Adipocyte (in vitro differentiated cells): ENCODE measurements at regions not wholly inside any gene's neighbourhood (a gene's known extent, or its start where the extent isn't known, plus 50 kb on each side); places are given as distances from the start of the nearest gene placed in this dataset.

ENCODE experiments used
- DNase-seq: peaks from one replicate; pipeline ENCODE4 v3.0.0-alpha.2; 2015; ENCODE audit warnings: low read depth
- H3K27me3 ChIP-seq: replicated peaks from 2 replicates; pipeline ENCODE4 v1.7.0; 2013; ENCODE audit warnings: mild to moderate bottlenecking, low read length, moderate library complexity; ENCODE audit not compliant: control insufficient read depth, insufficient read depth
- H3K36me3 ChIP-seq: 2 replicates; pipeline ENCODE4 v1.7.0; 2013; ENCODE audit warnings: low read length, mild to moderate bottlenecking, moderate library complexity; ENCODE audit not compliant: control insufficient read depth, insufficient read depth, severe bottlenecking
- H3K4me1 ChIP-seq: 2 replicates; pipeline ENCODE4 v1.7.0; 2013; ENCODE audit warnings: mild to moderate bottlenecking, low read length, moderate library complexity; ENCODE audit not compliant: control insufficient read depth, insufficient read depth
- H3K4me3 ChIP-seq: 2 replicates; pipeline ENCODE4 v1.7.0; 2013; ENCODE audit warnings: mild to moderate bottlenecking, low read length, moderate library complexity
- H3K9ac ChIP-seq: 2 replicates; pipeline ENCODE4 v1.7.0; 2013; ENCODE audit warnings: mild to moderate bottlenecking, low read length, moderate library complexity
- H3K9me3 ChIP-seq: 2 replicates; pipeline ENCODE4 v1.7.0; 2013; ENCODE audit warnings: mild to moderate bottlenecking, low read length, moderate library complexity; ENCODE audit not compliant: control insufficient read depth

DNA sequence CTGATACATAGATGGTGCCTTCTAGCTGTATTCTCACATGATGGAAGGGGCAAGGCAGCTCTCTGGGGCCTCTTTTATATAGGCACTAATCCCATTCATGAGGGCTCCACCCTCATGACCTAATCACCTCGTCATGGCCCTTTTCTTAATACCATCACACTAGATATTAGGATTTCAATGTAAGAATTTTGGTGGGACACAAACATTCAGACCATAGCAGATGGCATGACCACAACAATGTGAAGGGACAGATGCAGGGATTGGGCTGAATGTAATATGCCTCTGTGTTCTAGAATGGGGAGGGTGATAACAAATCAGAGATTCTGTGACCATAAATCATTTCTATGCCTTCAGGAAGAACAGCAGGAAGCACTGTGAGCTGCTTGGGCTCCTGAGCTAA is 145.8 kb downstream of the LCA5 start:
- DNase-seq = no peak
- Histone ChIP-seq H3K4me1 (no peaks in the 10 kb centered on the region), H3K36me3 (no peaks in the 10 kb centered on the region), H3K27me3 (no peaks in the 10 kb centered on the region), H3K9me3 (no peaks in the 10 kb centered on the region), H3K4me3 (no peak overlapping the region), H3K9ac (no peak overlapping the region)

DNA sequence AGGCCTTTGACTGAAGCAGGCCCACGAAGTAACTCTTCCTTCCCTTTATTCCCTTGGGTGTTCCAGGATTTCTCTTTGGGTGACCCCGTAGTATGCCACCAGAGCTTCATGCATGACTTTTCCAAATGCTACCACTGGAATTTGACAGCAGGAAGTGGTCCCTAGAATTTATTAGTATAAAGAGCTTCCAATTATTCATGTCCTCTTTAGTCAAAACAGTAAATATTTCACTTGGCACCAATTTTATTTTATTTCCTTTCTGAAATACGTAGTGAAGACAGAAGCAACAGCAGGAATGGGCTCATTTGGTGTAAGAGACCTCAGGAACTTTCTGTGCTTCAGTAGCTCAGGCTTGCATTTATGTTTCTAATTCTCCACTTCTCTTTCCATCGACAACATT is 151.3 kb downstream of the LCA5 start:
- Histone ChIP-seq H3K9ac (no peak overlapping the region), H3K27me3 (no peaks in the 10 kb centered on the region), H3K4me1 (no peaks in the 10 kb centered on the region), H3K36me3 (no peaks in the 10 kb centered on the region), H3K4me3 (no peak overlapping the region), H3K9me3 (no peaks in the 10 kb centered on the region)
- DNase-seq = no peak

DNA sequence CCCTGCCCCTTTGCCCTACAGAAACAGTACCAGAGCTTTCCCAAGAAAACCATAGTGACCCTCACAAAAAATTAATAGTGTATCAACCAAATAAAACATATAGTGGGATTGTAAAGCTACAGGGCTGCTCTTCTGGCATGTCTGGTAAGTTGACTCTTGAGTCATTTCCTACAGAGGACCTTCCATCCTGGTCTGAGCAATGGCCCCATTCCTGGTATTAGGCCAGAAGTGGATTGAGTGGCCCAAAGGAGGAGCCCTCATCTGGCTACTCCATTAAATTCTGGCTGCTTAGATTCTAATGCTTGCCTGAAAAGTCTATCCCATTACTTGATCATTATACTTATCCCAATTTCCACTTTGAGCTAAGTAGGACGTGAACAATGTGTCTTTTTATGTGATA is 150.9 kb upstream of the HMGN3 start:
- no peaks in the 10 kb centered on the region for H3K4me1 ChIP-seq
- no peaks in the 10 kb centered on the region for H3K9me3 ChIP-seq
- no peak for DNase-seq
- no peaks in the 10 kb centered on the region for H3K27me3 ChIP-seq
- no peak overlapping the region for H3K4me3 ChIP-seq
- no peaks in the 10 kb centered on the region for H3K36me3 ChIP-seq
- H3K9ac ChIP-seq = no peak overlapping the region

DNA sequence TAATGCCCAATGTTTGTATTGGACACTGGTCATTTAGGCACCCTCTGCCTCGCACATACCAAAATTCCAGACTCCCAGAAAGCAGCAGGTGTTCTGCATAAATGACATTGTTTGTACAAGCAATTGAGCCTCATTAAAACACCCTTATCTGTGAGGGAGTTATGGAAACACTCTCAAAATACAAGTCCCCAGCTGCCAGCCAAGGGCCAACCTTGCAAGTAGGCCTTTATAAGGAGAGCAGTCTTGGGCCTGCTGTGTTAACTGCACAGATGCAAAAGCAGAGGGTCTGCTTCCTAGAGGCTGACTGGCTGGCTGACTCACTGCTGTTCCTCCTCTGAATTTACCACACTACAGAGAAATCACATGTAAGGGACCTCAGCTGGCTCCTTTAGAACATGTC is 150.4 kb upstream of the HMGN3 start:
- Histone ChIP-seq H3K9ac (no peak overlapping the region), H3K36me3 (no peaks in the 10 kb centered on the region), H3K4me1 (no peaks in the 10 kb centered on the region), H3K4me3 (no peak overlapping the region), H3K27me3 (no peaks in the 10 kb centered on the region), H3K9me3 (no peaks in the 10 kb centered on the region)
- DNase-seq = no peak

GRCh38 chr6:79378957-79379356 is 144.5 kb upstream of the HMGN3 start:
- H3K4me3 ChIP-seq = no peak overlapping the region
- no peak overlapping the region for H3K9ac ChIP-seq
- no peaks in the 10 kb centered on the region for H3K36me3 ChIP-seq
- H3K9me3 ChIP-seq = no peaks in the 10 kb centered on the region
- H3K27me3 ChIP-seq = no peaks in the 10 kb centered on the region
- no peak for DNase-seq
- peaks cover 17% of the 10 kb centered on the region for H3K4me1 ChIP-seq

- H3K27me3 ChIP-seq = no peaks in the 10 kb centered on the region
- peak overlapping the region; percentile 31 for H3K9ac ChIP-seq
- H3K9me3 ChIP-seq = no peaks in the 10 kb centered on the region
- peak overlapping the region; percentile 57 for H3K4me3 ChIP-seq
- H3K36me3 ChIP-seq = no peaks in the 10 kb centered on the region
- DNase-seq = peak; percentile 9
- peaks cover 17% of the 10 kb centered on the region for H3K4me1 ChIP-seq
Measured at GRCh38 chr6:79377888-79378348, 143.4 kb upstream of the HMGN3 start.

DNA sequence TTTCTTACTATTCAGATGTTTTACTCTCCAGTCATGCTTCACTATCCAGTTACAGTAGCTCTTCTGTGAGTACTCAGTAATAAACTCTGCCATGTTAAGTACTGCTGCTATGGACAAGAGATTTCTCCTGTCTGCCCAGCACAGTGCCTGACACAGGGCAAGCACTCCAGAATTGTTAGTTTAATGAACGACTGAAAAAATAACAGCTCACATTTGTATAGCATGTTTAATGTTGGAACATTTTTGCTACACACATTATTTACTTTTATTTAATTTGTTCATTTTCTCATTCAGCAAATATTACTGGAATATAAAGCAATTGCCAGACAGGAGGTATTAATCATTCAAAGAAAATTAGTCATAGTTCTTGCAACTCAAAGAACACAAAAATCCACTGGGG is 142.6 kb upstream of the HMGN3 start:
- peak; percentile 8 for DNase-seq
- H3K9ac ChIP-seq = no peak overlapping the region
- H3K4me3 ChIP-seq = peak overlapping the region; percentile 7
- peaks cover 17% of the 10 kb centered on the region for H3K4me1 ChIP-seq
- no peaks in the 10 kb centered on the region for H3K9me3 ChIP-seq
- no peaks in the 10 kb centered on the region for H3K27me3 ChIP-seq
- no peaks in the 10 kb centered on the region for H3K36me3 ChIP-seq

- no peak overlapping the region for H3K9ac ChIP-seq
- peaks cover 17% of the 10 kb centered on the region for H3K4me1 ChIP-seq
- H3K4me3 ChIP-seq = no peak overlapping the region
- no peak for DNase-seq
- H3K36me3 ChIP-seq = no peaks in the 10 kb centered on the region
- peaks cover under 1% of the 10 kb centered on the region for H3K9me3 ChIP-seq
- no peaks in the 10 kb centered on the region for H3K27me3 ChIP-seq
Measured at GRCh38 chr6:79375635-79376337, 141.3 kb upstream of the HMGN3 start.

GRCh38 chr6:79374308-79374707 is 139.8 kb upstream of the HMGN3 start:
- Histone ChIP-seq H3K9ac (no peak overlapping the region), H3K36me3 (no peaks in the 10 kb centered on the region), H3K4me1 (peaks cover 17% of the 10 kb centered on the region), H3K9me3 (peaks cover 13% of the 10 kb centered on the region), H3K4me3 (no peak overlapping the region), H3K27me3 (no peaks in the 10 kb centered on the region)
- no peak for DNase-seq

GRCh38 chr6:79373880-79374279 is 139.4 kb upstream of the HMGN3 start:
- Histone ChIP-seq H3K4me1 (peaks cover 17% of the 10 kb centered on the region), H3K27me3 (no peaks in the 10 kb centered on the region), H3K36me3 (no peaks in the 10 kb centered on the region), H3K9ac (no peak overlapping the region), H3K4me3 (no peak overlapping the region), H3K9me3 (peaks cover 13% of the 10 kb centered on the region)
- no peak for DNase-seq

GRCh38 chr6:79373246-79373645 is 138.8 kb upstream of the HMGN3 start:
- no peak overlapping the region for H3K4me3 ChIP-seq
- no peak for DNase-seq

GRCh38 chr6:79372757-79373156 is 138.3 kb upstream of the HMGN3 start:
- DNase-seq = no peak
- peaks cover 13% of the 10 kb centered on the region for H3K9me3 ChIP-seq
- no peak overlapping the region for H3K4me3 ChIP-seq
- H3K36me3 ChIP-seq = no peaks in the 10 kb centered on the region
- no peaks in the 10 kb centered on the region for H3K27me3 ChIP-seq
- peaks cover 10% of the 10 kb centered on the region for H3K4me1 ChIP-seq
- H3K9ac ChIP-seq = no peak overlapping the region

More at GRCh38 chr6:79373246-79373645, 138.8 kb upstream of the HMGN3 start:
- H3K9ac ChIP-seq = no peak overlapping the region
- no peaks in the 10 kb centered on the region for H3K36me3 ChIP-seq
- H3K4me1 ChIP-seq = peaks cover 15% of the 10 kb centered on the region
- no peaks in the 10 kb centered on the region for H3K27me3 ChIP-seq
- H3K9me3 ChIP-seq = peaks cover 13% of the 10 kb centered on the region
